Nephron progenitor cell (in vitro differentiated cells): ENCODE measurements at regions not wholly inside any gene's neighbourhood (a gene's known extent, or its start where the extent isn't known, plus 50 kb on each side); places are given as distances from the start of the nearest gene placed in this dataset.
A peak's percentile ranks its signal among the peaks of the same experiment; 100 is the strongest.

Source experiments
- DNase-seq: peaks from one replicate; pipeline ENCODE4 v3.0.0; 2021
- H3K27ac Mint-ChIP-seq: 2 replicates; pipeline ENCODE4 v1.8.0; 2021; ENCODE audit warnings: mild to moderate bottlenecking, moderate library complexity, mixed read lengths
- H3K27me3 Mint-ChIP-seq: 2 replicates; pipeline ENCODE4 v1.8.0; 2021; ENCODE audit warnings: mild to moderate bottlenecking, low read depth, mixed read lengths; ENCODE audit not compliant: poor library complexity
- H3K36me3 Mint-ChIP-seq: 2 replicates; pipeline ENCODE4 v1.8.0; 2021; ENCODE audit warnings: low read depth, mixed read lengths
- H3K4me1 Mint-ChIP-seq: 2 replicates; pipeline ENCODE4 v1.8.0; 2021; ENCODE audit warnings: mixed read lengths
- H3K4me3 Mint-ChIP-seq: 2 replicates; pipeline ENCODE4 v1.8.0; 2021; ENCODE audit warnings: mild to moderate bottlenecking, moderate library complexity, mixed read lengths
- H3K9me3 Mint-ChIP-seq: 2 replicates; pipeline ENCODE4 v1.8.0; 2021; ENCODE audit warnings: mild to moderate bottlenecking, moderate library complexity, mixed read lengths
- CTCF ChIP-seq: fragments of 200-600 bp; sonication (generic); IDR thresholded peaks from 2 replicates; pipeline ENCODE4 v1.5.0; 2021; ENCODE audit warnings: antibody characterized with exemption

DNA sequence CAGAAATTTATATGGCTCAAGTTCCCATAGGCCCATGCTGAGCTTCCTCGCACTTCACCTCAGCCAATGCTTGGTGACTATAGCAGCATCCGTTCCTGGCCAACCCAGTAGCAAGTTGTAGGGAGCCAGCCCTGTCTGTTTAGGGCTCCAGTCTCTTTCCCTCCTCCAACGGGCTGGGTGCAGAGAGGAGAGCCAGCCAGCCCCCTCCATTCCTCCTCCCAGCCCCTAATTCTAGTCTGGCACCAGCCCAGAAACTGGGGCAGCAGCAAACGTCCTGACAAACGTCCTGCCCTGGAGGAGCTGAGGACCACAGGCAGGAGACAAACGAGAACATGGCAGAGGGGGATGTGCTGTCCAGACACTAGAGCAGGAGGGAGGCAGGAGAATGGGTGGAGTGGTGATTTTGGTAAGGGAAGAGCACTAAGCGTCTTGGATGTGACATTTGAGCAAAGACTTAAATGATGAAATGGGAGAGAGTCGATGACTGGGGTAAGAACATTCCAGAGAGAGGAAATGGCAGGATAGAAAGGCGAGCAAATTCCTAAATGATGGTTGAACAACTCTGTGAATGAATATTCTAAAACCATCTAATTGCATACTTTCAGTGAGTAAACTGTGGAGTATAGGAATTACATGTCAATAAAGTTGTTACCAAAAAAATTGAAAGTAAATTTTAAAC is 222.5 kb upstream of the DAPK1 start:
- no peak for TF ChIP-seq CTCF
- H3K4me3 Mint-ChIP-seq: no peak overlapping the region
- no peak for DNase-seq
- no peaks in the 10 kb centered on the region for H3K36me3 Mint-ChIP-seq
- peak overlapping the region; percentile 31 for H3K27ac Mint-ChIP-seq
- peaks cover 38% of the 10 kb centered on the region for H3K4me1 Mint-ChIP-seq
- peaks cover 4% of the 10 kb centered on the region for H3K9me3 Mint-ChIP-seq
- H3K27me3 Mint-ChIP-seq: no peaks in the 10 kb centered on the region

- no peak for TF ChIP-seq CTCF
- Mint-ChIP-seq H3K4me1 (peaks cover 26% of the 10 kb centered on the region), H3K9me3 (peaks cover 8% of the 10 kb centered on the region), H3K36me3 (peaks cover 5% of the 10 kb centered on the region), H3K27ac (no peak overlapping the region), H3K27me3 (no peaks in the 10 kb centered on the region), H3K4me3 (no peak overlapping the region)
- no peak for DNase-seq
Observed at GRCh38 chr9:87276327-87276841, 221.3 kb upstream of the DAPK1 start.

DNA sequence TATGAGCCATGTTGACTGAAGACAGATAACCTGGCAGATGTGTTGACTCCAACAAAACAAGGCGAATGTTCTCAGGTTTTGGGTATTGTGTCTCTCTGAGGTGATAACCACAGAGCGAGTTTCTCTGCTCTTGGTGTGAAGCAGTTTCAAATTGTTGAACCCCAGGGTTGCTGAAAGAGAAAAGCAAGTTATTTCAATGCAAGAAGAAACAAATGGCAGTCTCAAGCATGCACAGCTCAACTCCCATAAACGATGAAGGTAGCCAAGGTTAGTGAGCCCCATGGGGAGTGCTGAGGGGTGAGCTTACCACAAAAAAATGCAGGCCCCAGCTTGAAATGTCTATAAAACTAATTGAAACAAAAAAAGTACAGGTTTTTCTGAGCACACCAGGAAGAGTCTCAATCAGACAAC is 220.8 kb upstream of the DAPK1 start:
- TF ChIP-seq CTCF: no peak
- H3K27ac Mint-ChIP-seq: no peak overlapping the region
- no peak for DNase-seq
- H3K4me1 Mint-ChIP-seq: peaks cover 22% of the 10 kb centered on the region
- H3K27me3 Mint-ChIP-seq: no peaks in the 10 kb centered on the region
- peaks cover 8% of the 10 kb centered on the region for H3K9me3 Mint-ChIP-seq
- no peak overlapping the region for H3K4me3 Mint-ChIP-seq
- peaks cover 5% of the 10 kb centered on the region for H3K36me3 Mint-ChIP-seq

DNA sequence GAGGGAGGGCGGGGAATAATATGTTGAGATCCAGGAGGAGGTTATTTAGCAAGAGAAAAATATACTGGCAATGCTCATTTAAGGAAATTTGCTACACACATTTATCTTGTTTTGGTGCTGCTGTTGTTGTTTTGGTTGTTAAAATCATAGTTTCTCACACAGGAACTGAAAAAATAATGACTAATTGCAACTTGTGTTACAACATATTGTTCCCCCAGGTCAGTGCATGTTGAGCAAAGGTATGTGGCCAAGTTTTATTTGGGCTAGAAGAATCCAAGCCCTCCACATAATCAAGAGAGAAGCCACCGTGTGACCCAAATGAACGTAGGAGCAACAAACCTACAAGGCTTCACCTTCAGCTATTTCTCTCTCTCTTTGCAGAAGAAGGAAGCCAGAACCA is 220.3 kb upstream of the DAPK1 start:
- Mint-ChIP-seq H3K36me3 (peaks cover 5% of the 10 kb centered on the region), H3K4me1 (peaks cover 18% of the 10 kb centered on the region), H3K9me3 (peaks cover 8% of the 10 kb centered on the region), H3K4me3 (no peak overlapping the region), H3K27ac (no peak overlapping the region), H3K27me3 (no peaks in the 10 kb centered on the region)
- no peak for TF ChIP-seq CTCF
- no peak for DNase-seq

DNA sequence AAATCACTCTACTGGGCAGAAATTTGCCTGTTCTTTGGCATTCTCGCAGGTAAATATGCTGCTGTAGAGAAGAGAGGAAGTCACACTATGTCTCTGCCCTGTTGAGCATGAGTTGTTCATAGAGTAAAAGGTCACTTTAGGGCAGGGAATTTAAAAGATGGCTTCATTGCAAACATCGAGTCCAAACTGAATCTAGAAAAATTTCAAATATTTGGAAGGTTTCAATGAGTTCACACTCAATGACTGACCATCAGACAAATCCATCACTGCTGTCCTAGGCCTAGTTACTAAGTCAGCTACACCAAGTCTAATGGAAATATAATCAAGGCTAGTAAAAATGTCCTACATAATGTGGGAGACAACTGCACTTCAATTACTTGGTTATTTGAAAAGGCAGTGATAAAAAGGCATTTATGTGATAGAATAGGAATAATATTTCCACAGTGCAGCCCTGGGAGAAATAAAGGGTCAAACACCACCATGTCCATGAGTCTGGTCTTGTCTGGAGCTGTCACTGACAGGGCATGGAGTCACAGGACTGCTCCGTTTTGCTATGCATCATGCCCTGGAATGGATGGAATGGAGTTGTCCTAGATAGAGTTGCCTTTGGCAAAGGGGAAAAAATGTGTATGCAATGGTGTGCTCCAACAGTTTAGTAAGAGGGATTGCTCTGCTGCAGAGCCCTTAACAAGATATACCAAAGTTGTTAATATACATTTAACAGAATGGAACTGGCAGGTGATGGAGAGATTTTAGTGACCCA is 218.5 kb upstream of the DAPK1 start:
- DNase-seq: no peak
- peaks cover 33% of the 10 kb centered on the region for H3K4me1 Mint-ChIP-seq
- H3K9me3 Mint-ChIP-seq: peaks cover 8% of the 10 kb centered on the region
- H3K36me3 Mint-ChIP-seq: peaks cover 5% of the 10 kb centered on the region
- H3K4me3 Mint-ChIP-seq: no peak overlapping the region
- no peak for TF ChIP-seq CTCF
- H3K27ac Mint-ChIP-seq: no peak overlapping the region
- no peaks in the 10 kb centered on the region for H3K27me3 Mint-ChIP-seq
